AG09309 (cell line): ENCODE measurements at regions not wholly inside any gene's neighbourhood (a gene's known extent, or its start where the extent isn't known, plus 50 kb on each side); places are given as distances from the start of the nearest gene placed in this dataset.
A peak's percentile ranks its signal among the peaks of the same experiment; 100 is the strongest.

Source experiments
- DNase-seq: peaks from one replicate; pipeline ENCODE4 v3.0.0-alpha.2; 2010; ENCODE audit warnings: low read depth
- H3K4me3 ChIP-seq: 2 replicates; pipeline ENCODE4 v1.5.1; 2011; ENCODE audit warnings: mild to moderate bottlenecking, low read depth, low read length, moderate library complexity; ENCODE audit not compliant: control insufficient read depth
- CTCF ChIP-seq: IDR thresholded peaks from 2 replicates; pipeline ENCODE4 v1.5.1; 2011; ENCODE audit warnings: mild to moderate bottlenecking, low read depth, low read length, inconsistent platforms; ENCODE audit not compliant: insufficient read depth, control insufficient read depth; ENCODE audit errors: missing control alignments

GRCh38 chr16:64452446-64452845, 669.4 kb downstream of the CDH11 start:
- no peak overlapping the region for H3K4me3 ChIP-seq
- no peak for TF ChIP-seq CTCF
- no peak for DNase-seq

GRCh38 chr16:64450177-64450576, 671.7 kb downstream of the CDH11 start:
- peak; percentile 38 for DNase-seq
- no peak overlapping the region for H3K4me3 ChIP-seq
- TF ChIP-seq CTCF = no peak

GRCh38 chr16:64449506-64449905, 672.4 kb downstream of the CDH11 start:
- no peak for DNase-seq
- H3K4me3 ChIP-seq = no peak overlapping the region
- TF ChIP-seq CTCF = no peak

GRCh38 chr16:64445649-64446048, 676.2 kb downstream of the CDH11 start:
- TF ChIP-seq CTCF = no peak
- H3K4me3 ChIP-seq = no peak overlapping the region
- DNase-seq = no peak

- DNase-seq = no peak
- no peak overlapping the region for H3K4me3 ChIP-seq
- TF ChIP-seq CTCF = no peak
These were observed 676.6 kb downstream of the CDH11 start for GRCh38 chr16:64445245-64445644.

GRCh38 chr16:64440421-64440831, 681.4 kb downstream of the CDH11 start:
- DNase-seq = peak; percentile 95
- TF ChIP-seq CTCF = no peak
- H3K4me3 ChIP-seq = no peak overlapping the region

- no peak overlapping the region for H3K4me3 ChIP-seq
- no peak for TF ChIP-seq CTCF
- DNase-seq = no peak
These were observed 681.9 kb downstream of the CDH11 start for GRCh38 chr16:64440005-64440404.
